ENCODE measurements at regions not wholly inside any gene's neighbourhood (a gene's known extent, or its start where the extent isn't known, plus 50 kb on each side); places are given as distances from the start of the nearest gene placed in this dataset.

DNA sequence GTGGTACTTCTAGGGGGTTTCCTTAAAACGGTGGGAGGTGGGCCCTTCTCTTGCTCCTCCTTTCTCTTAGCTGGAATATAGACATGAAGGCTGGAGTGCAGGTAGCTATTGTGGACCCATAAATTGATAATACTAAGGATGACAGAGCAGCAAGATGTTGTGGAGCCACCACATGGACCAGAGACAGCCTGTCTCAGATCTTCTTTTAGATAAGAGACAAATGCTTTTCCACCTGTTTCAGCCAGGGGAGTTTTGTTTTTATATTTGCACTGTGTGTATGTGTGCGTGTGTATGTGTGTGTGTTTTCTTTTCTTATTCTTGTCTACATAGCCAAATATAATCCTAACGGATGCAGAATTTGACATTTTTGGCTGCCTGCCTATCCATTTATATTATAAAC is 62.9 kb upstream of the HIF1A start:
- ChIA-PET CTCF (ENCODE audit: partially characterized antibody) (no interaction called here), POLR2A (ENCODE audit: partially characterized antibody) (no interaction called here)
- Histone ChIP-seq H3K14ac (ENCODE audit: insufficient read length) (no peak overlapping the region), H3K23ac (ENCODE audit: insufficient read length) (no peak overlapping the region), H3K79me1 (ENCODE audit: low read depth, low read length) (no peaks in the 10 kb centered on the region), H3K9me3 (ENCODE audit: insufficient read depth in 2 of 2, low read depth in 1 of 2, low read length in 1 of 2) (no peaks in the 10 kb centered on the region), H3K9ac (replicated peaks in 1 of 4; ENCODE audit: extremely low read depth in 1 of 4, low read depth in 3 of 4, low read length in 3 of 4) (no peak overlapping the region), H2BK120ac (replicated peaks; ENCODE audit: low read depth, low read length) (no peak overlapping the region), H3K27me3 (replicated peaks in 1 of 4; ENCODE audit: control insufficient read depth in 3 of 4, extremely low read depth in 1 of 4, insufficient read depth in 3 of 4, low read length in 3 of 4) (no peaks in the 10 kb centered on the region), H3K36me3 (ENCODE audit: control insufficient read depth in 2 of 4, insufficient read depth in 4 of 4, low read length in 3 of 4) (no peaks in the 10 kb centered on the region), H4K8ac (ENCODE audit: extremely low read depth, insufficient read depth, low read length) (no peak overlapping the region), H4K91ac (replicated peaks; ENCODE audit: insufficient read length, low read length) (no peak overlapping the region), H3K4me3 (ENCODE audit: extremely low read depth in 1 of 4, insufficient read depth in 2 of 4, low read depth in 3 of 4, low read length in 4 of 4) (no peak overlapping the region), H3K4ac (replicated peaks; ENCODE audit: insufficient read length, low read depth, low read length) (no peak overlapping the region), H2BK5ac (ENCODE audit: low read depth, low read length) (no peak overlapping the region), H3K4me2 (ENCODE audit: insufficient read depth in 1 of 2, low read depth in 2 of 2, low read length in 2 of 2) (no peak overlapping the region), H2BK12ac (ENCODE audit: low read depth, low read length) (no peak overlapping the region), H2BK20ac (ENCODE audit: low read length) (no peak overlapping the region), H3K56ac (replicated peaks; ENCODE audit: insufficient read length, low read depth, low read length) (no peak overlapping the region), H4K5ac (ENCODE audit: insufficient read length, low read depth, low read length) (no peak overlapping the region), H2BK15ac (ENCODE audit: low read length) (no peak overlapping the region), H3K27ac (ENCODE audit: low read depth, low read length) (no peak overlapping the region), H3K23me2 (ENCODE audit: low read depth, low read length) (no peaks in the 10 kb centered on the region), H3K79me2 (ENCODE audit: control insufficient read depth in 1 of 2, insufficient read depth in 2 of 2, low read length in 2 of 2) (no peaks in the 10 kb centered on the region), H3K4me1 (replicated peaks in 1 of 4; ENCODE audit: control insufficient read depth in 3 of 4, insufficient read depth in 4 of 4, low read length in 3 of 4) (peaks cover 0 to 8% (median under 1%) of the 10 kb centered on the region in 4 experiments; a peak in 1 of 7 replicates), H3K18ac (ENCODE audit: extremely low read depth, low read length) (no peak overlapping the region), H4K20me1 (replicated peaks in 1 of 2; ENCODE audit: control insufficient read depth in 1 of 2, insufficient read depth in 2 of 2, low read length in 2 of 2) (no peaks in the 10 kb centered on the region), H2AK5ac (ENCODE audit: low read depth, low read length) (no peak overlapping the region), H2AFZ (ENCODE audit: low read length) (no peak overlapping the region)
- no peak for TF ChIP-seq SAP30 (IDR thresholded peaks at IDR 0.05; ENCODE audit: insufficient read depth, insufficient replicate concordance, low read length)
- TF ChIP-seq GABPA (IDR thresholded peaks at IDR 0.05; ENCODE audit: borderline replicate concordance, insufficient read depth, low read length), result no peak
- TF ChIP-seq GTF2F1 (IDR thresholded peaks at IDR 0.05; ENCODE audit: borderline replicate concordance, low read depth, low read length), result no peak
- no peak for TF ChIP-seq SIRT6 (IDR thresholded peaks at IDR 0.05; ENCODE audit: low read length)
- no peak for TF ChIP-seq CHD1 (IDR thresholded peaks at IDR 0.05; ENCODE audit: low read depth, low read length)
- DNase-seq (ENCODE audit: low read depth in 1 of 2, low spot score in 2 of 2), result no peak
- WGBS, 2 experiments (ENCODE audit: extremely low coverage in 1 of 2, insufficient coverage in 1 of 2, insufficient read length in 1 of 2, insufficient replicate concordance in 2 of 2, low coverage in 1 of 2, low lambda C conversion rate in 2 of 2, missing lambda C conversion rate in 1 of 2), result 83% methylated on average over 3 of the region's 3 CpGs; no CpG with 5 or more reads in 1 of the 2 experiments
- no peak for FAIRE-seq

All from H1 (cell line).